Right forelimb (tissue), 1 donor: ENCODE measurements at regions not wholly inside any gene's neighbourhood (a gene's known extent, or its start where the extent isn't known, plus 50 kb on each side); places are given as distances from the start of the nearest gene placed in this dataset.
"Not testable (repeated sequence)": the region's sequence is repeated elsewhere in the genome, so short reads cannot be mapped to it uniquely, and the experiment has no call there.

Experiments used
- DNase-seq: peaks from one replicate; pipeline ENCODE4 v3.0.0-alpha.2; 2018

DNA sequence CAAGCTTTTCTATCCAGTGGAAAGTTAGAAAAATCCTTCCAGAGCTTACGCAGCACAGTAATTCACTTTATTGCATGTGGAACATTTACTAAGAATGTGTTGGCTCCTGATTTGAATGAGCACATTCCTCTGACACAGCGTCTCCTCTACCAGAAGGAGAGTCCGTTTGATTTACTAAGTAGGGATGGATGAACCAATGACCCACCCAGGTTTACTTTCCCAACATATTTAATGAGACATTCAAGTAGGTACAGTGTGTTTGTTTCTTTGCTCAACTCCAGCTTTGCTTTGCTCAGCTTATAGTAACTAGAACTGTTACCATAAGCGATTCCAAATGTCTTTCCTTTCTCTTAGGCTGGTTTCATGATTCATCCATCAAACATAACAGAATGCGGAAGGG is 161.7 kb downstream of the SMARCA1 start:
- DNase-seq = no peak

DNA sequence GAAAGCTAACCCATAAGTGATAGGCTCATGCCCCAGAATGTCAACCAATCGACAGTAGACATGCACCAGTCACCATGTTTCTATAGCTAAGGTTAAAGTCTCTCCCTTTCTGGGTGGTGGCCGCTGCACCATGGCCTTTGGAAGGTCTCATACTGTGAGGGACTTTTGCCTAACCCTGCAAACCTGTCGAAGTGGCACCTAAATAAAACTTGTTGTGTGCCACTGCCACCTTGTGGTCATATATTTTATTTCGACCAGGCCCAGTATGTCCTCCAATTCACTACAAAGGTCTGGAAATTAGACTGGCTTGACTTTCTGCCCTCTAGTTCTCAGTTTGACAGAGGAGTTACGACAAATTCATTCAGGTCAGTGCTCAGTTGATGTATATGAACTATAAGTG is 163.1 kb downstream of the SMARCA1 start:
- DNase-seq = peak; percentile 41

DNA sequence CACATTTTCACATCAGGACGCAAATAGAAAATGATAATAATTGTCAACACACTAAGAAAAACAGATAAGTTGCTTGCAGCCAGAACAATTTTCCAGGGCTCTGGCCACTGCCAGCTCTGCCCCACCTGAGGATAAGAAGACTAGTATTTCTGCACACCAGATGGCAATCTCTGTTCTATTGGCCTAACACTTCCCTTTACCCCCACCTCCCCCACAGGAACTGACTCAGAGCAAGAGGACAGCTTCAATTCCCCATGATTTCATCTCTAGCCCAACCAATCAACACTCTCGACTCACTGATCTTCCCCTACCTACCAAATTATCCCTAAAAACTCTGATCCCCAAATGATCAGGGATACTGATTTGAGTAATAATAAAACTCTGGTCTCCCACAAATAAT is 164.0 kb downstream of the SMARCA1 start:
- no peak for DNase-seq

DNA sequence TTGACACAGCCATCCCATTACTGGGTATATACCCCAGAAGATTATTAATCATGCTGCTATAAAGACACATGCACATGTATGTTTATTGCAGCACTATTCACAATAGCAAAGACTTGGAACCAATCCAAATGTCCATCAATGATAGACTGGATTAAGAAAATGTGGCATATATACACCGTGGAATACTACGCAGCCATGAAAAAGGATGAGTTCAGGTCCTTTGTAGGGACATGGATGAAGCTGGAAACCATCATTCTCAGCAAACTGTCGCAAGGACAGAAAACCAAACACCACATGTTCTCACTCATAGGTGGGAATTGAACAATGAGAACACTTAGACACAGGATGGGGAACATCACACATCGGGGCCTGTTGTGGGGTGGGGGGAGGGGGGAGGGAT is 165.9 kb downstream of the SMARCA1 start:
- DNase-seq = not testable (repeated sequence)

DNA sequence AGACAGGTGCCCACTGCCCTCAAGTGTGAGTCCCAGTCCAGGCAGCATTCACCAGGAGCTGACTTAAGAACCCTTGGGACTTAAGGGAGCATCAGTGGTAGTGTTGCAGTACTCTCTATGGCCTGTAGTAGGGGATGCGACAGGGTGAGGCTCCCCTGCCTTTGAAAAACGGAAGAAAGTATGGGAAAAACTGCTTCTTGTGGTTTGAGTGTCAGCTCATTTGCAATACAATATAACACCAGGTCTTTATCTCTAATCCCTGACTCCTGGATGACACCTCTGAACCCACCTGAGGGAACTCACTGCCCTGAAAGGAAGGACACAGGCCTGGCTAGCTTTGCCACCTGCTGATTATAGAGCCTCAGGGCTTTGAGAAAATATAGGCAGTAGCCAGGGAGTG is 176.0 kb downstream of the SMARCA1 start:
- DNase-seq = no peak

GRCh38 chrX:129346574-129346973 is 176.7 kb downstream of the SMARCA1 start:
- no peak for DNase-seq

DNA sequence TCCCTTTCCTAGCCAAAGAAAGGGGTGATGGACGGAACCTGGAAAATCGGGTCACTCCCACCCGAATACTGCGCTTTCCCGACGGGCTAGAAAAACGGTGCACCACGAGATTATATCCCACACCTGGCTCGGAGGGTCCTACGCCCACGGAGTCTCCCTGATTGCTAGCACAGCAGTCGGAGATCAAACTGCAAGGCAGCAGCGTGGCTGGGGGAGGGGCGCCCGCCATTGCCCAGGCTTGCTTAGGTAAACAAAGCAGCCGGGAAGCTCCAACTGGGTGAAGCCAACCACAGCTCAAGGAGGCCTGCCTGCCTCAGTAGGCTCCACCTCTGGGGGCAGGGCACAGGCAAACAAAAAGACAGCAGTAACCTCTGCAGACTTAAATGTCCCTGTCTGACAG is 186.0 kb downstream of the SMARCA1 start:
- not testable (repeated sequence) for DNase-seq

DNA sequence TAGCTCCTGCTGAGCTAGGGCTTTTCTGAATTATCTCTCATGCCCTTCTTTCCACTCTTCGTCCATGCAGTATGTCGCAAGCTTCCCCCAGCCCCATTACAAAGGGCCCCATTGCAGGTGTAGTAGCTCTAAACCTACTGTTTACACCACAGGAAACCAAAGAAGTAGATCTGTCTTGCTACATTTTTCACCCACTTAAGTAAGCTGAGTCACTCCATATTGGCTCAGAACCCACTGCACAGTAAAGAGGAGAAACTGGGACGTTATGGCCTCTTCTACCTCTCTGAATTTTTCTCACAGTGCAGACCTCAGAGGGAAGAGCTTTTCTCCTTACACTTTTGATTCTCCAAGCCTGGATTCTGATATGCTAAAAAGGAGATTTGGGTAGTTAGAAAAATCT is 200.2 kb downstream of the SMARCA1 start:
- no peak for DNase-seq

- no peak for DNase-seq
Measured at GRCh38 chrX:129318375-129318774, 204.9 kb downstream of the SMARCA1 start.

DNA sequence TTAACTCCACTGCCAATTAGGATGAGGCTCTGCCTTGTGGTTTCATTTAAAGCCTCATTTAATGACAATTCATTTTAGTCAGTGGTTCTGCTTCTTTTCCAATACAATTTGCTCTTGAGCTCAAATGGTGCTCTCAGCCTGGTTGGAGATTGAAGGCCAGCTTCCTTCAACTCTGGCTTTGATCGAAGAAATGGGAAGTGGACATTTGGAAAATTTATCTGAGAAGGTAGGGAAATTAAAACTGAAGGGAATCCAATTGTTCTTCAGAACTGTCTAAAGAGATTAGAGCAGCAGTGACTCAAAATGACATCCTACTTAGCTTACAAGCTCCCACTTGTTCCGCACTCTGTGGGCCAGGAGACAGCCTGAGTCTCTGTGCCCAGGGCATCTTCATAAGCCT is 206.8 kb downstream of the SMARCA1 start:
- no peak for DNase-seq

DNA sequence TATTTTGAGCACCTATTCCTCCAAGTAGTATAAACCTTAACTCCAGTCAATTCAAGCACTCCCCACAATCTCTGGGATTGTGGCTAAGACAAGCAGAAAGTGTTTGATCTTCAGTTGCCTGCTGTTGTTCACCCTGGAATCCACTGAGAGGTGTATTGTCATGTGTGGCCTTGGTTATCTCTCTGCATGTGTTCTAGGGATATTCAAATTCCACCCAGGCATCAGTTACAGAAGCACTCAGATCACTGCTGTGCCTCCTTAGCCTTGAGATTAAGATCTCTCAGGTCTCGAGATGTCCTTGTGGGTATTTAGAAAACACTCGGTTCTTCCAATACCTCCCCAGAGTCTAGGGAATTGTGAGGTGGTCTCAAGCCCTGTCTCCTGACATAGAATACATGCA is 213.3 kb downstream of the SMARCA1 start:
- DNase-seq = no peak

DNA sequence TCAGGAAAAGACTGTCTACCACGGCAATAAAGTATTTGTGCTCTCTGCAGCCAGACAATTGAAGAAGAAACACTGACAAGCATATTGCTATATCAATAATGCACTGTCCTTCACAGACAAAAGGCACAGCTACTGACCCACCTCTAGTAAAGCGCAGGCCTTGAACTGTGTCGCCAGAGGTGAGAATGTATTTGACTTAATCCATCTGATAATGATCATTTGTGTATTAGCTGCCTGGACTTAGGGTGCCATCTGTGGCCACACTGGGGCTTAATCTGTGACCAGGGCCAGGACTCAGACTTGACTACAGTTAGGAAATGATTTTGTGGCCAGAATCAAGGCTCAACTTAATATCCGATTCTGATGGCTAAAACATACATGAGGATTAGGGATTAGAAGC is 260.4 kb downstream of the SMARCA1 start:
- DNase-seq = no peak

DNA sequence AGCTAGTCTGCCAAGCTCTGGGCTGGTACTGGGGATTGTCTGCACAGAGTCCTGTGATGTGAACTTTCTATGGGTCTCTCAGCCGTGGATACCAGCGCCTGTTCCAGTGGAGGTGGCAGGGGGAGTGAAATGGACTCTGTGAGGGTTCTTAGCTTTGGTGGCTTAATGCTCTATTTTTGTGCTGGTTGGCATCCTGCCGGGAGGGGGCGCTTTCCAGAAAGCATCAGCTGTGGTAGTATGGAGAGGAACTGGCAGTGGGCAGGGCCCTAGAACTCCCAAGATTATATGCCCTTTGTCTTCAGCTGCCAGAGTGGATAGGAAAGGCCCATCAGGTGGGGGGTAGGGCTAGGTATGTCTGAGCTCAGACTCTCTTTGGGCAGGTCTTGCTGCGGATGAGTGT is 267.8 kb downstream of the SMARCA1 start:
- not testable (repeated sequence) for DNase-seq

DNA sequence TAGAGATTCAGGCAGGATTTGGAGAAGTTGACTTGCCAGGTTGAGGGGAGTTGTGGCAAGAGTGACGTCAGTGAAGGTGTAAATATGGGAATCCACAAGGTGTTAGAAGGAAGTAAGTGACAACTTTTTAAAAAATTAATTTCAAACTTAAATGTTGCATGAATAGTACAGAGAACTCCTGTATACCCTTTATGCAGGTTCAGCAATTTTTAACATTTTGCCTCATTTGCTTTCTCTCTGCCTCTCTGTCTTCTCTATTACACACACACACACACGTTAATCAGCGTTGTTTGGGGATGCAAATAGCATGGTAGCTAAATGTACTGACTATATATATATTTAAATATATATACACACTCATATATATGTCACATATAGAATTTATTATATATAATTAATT is 273.7 kb downstream of the SMARCA1 start:
- no peak for DNase-seq

DNA sequence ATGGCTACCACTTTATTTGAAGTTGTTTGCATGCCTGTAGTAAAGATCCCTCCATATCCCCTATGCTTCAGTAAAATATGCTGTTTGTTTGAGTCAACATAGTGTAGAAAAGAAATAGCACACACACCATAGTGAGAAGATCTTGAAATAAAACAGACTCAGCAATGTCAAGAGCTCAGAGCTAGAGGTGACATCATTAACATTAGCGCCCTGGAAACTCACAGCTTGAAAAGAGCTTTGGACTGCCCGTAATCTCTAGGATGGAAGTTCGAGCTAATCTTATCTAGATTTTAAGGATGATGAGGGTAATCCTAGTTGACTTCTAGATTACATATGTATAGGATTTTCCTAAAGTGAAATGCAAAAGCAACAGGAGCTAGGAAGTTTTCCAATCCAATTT is 275.6 kb downstream of the SMARCA1 start:
- no peak for DNase-seq

DNA sequence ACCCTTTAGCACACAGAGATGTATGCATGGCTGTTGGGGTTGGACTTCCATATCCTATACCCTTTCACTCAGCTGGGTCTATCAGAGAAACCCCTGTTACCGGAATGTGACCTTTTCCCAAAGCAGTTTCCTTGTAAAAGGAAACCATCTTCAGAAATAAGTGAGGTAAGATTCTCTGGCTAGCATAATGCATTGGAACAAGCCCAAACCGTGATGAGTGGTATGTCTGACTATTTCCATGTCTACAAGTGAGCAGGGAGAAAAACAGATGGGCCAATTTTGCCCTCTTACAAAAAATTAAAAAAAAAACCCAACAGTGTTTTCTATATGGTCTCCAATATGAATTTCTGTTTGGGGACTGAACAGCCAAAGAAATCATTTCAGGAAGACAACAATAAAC is 283.9 kb downstream of the SMARCA1 start:
- no peak for DNase-seq

DNA sequence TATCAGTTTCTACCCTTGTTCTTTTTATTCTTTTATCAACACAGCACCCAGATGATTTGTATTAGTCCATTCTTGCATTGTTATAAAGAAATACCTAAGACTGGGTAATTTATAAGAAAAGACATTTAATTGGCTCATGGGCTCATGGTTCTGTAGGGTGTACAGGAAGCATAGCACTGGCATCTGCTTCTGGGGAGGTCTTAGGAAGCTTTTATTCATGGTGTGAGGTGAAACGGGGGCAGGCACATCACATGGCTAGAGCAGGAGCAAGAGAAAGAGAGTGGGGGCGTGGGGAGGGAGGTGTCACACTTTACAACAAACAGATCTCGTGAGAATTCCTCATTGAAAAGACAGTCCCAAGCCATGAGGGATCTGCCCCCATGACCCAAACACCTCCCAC is 285.3 kb downstream of the SMARCA1 start:
- DNase-seq = no peak

DNA sequence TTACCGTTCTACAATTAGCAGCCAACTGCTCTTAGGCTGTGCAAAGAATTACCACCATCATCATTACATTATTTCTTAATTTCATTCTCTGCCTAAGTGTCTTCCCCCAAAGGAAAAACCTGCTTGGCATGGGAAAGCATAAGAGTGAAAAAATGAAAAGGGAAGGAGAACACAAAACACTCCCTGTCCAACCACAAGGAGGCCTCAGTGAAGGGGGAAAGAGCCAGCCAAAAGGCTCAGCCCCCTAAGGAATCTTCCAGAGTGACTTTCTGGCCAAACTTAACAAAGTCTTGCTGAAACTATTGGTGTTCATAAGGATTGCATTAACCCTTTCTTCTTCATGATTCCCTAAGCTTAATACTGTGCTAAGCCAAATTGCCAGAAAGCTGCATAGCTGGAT is 287.4 kb downstream of the SMARCA1 start:
- DNase-seq = no peak

DNA sequence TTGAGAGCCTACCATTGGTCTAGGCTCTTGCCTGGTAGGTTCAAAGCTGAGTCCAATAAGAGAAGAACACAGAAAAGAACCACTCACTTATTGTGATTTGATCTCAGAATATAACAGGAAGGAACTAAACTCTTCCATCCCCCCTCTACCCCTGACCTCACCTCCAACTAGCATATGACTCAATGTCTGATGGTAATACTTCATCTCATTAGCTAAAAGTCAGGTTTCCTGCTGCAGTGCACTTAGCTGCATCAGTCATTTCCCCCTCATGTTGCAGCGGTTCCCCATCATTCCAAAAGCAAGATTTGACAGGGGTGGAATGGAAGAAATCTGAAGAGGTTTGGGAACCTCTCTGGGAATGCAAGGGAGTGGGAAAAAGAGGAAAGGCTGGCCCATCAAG is 289.5 kb downstream of the SMARCA1 start:
- no peak for DNase-seq

DNA sequence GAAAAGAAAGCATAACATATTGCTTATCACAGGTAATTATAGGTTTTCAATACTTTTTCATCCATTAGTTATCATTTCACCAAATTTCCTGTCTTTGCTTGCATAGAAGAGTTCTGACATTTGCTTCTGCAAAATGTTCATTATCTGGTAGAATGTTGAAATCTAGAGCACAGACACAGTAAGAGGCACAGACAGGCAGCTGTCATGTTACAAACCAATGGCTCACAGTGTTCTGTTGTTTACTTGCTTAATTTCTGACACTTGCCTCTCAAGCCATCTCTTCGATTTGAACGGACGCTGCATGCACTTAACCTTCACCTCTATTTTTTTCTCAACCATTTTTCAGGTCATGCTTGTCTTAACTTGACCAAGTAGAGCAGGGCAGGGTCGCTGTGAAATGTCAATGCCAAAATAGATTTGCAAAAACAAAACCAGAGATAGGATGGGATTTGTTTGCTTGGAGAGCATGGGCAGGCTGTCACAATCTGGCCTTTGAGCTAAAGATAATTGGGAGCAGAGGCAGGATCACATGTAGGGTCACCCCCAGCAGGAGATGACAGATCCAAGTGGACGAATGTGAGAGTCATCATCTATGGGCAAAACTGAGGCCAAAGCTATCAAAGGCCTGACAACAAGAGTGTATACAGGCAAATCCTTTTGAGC is 292.3 kb downstream of the SMARCA1 start:
- DNase-seq = no peak

DNA sequence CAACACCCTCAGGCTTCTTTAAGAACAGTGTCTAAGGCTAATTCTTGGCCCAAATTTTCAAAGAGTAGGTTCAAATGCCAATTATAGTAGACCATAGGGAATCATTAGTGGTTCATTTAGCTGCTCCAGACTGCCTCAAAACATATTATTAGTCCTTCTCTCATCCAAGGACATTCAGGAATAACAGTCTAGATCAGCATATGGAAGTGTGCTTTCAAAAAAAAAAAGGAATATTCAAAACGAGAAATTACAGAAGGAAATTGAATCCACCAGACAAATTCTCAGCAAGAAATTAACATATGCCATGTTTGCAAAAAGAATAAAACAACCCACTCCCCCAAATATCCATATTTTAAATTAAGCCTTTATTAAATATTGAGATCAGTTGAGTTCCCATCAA is 293.1 kb downstream of the SMARCA1 start:
- no peak for DNase-seq

DNA sequence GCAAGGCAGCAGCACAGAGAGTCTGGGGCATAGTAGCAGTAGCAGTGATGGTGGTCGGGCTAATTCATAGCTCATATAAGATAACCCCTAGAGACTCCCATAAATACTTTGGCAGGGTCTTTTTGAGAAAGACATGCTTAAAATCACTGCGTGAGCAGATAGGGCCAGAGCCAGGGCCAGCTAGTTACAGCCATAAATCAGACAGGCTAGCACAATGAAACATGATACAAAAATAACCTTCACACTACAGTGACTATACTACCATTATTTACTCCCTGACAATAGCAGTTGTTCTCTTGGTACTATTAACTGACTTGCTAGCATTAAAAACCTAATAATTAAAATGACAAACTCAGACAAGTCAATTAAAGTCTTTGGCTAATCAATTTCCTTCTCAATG is 295.9 kb downstream of the SMARCA1 start:
- DNase-seq = no peak

DNA sequence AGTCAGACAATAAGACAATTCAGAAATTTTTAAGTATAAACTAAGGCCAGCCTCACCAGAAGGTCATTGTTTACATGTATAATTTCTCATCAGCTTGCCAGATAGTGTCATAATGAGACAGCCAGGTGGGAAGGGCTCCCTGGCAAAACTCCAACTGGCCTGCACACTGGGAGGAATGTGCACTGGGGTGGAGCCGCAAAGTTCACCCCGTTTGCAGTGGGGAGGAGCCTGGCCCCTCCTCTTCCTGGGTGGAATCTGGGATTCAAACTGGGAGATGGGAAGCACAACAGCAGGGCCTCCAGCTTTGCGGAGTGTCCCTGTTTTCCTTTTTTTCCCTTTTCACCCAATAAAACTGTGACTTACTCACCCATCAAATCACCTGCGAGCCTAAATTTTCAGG is 329.9 kb downstream of the SMARCA1 start:
- DNase-seq = no peak

- no peak for DNase-seq
Measured at GRCh38 chrX:129188231-129188630, 335.1 kb downstream of the SMARCA1 start.

DNA sequence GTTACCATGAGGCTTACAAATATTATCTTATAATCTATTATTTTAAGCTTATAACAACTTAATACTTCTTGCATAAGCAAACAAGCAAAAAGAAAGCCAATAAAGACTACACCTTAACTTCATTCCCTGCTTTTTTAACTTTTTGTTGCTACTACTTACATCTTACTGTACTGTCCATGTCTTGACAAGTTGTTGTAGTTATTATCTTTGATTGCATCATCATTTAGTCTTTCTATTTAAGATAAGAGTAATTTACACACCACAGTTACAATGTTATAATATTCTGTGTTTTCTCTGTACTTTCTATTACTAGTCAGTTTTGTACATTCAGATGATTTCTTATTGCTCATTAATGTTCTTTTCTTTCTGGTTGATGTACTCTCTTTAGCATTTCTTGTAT is 346.6 kb downstream of the SMARCA1 start:
- DNase-seq = no peak

DNA sequence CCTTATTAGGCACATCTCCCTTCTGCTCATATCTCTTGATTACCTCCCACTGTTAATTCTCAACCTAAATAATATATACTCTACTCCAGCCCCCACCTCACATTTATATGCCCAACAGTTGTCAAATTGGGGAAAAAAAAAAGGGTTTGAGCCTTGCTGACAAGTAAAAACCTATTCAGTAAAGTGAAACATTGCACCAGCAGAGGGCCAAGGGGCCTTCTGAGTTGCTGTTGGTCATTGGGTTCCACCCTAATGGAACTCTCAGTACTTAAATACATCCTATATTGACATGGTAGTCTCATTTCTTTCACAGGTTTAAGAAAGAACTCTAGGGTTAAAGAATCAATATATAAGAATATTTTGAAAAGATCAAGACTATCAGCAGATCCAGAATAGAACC is 362.2 kb downstream of the SMARCA1 start:
- no peak for DNase-seq
